Fibroblast of gingiva (primary cell): ENCODE measurements at regions not wholly inside any gene's neighbourhood (a gene's known extent, or its start where the extent isn't known, plus 50 kb on each side); places are given as distances from the start of the nearest gene placed in this dataset.
"Not testable (repeated sequence)": the region's sequence is repeated elsewhere in the genome, so short reads cannot be mapped to it uniquely, and the experiment has no call there.

Source experiments
- DNase-seq: peaks from one replicate; pipeline ENCODE4 v3.0.0-alpha.2; 2011; ENCODE audit warnings: low read depth

- no peak for DNase-seq
Observed at GRCh38 chr10:28391283-28391682, 88.4 kb upstream of the MPP7 start.

- DNase-seq, result peak; percentile 49
Observed at GRCh38 chr10:28393956-28394568, 91.2 kb upstream of the MPP7 start.

- peak; percentile 78 for DNase-seq
Observed at GRCh38 chr10:28396331-28396730, 93.5 kb upstream of the MPP7 start.

GRCh38 chr10:28397229-28397628 lies 94.4 kb upstream of the MPP7 start:
- DNase-seq, result no peak

DNA sequence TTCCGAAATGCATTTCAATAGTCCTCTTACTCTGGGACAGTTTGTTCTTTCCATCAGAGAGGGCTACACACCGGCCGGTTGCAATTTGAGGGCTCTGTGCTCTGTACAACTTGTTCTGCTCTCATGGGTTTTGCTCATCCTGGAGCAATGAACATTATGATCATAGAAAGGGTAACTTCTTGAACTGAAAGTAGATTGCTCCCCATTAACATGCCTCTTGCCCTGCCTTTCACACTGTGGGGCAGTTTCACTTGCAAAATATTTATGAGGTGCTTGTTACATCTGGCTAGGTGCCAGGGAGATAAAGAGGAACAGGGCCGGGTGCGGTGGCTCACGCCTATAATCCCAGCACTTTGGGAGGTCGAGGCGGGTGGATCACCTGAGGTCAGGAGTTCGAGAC lies 97.3 kb upstream of the MPP7 start:
- no peak for DNase-seq

DNA sequence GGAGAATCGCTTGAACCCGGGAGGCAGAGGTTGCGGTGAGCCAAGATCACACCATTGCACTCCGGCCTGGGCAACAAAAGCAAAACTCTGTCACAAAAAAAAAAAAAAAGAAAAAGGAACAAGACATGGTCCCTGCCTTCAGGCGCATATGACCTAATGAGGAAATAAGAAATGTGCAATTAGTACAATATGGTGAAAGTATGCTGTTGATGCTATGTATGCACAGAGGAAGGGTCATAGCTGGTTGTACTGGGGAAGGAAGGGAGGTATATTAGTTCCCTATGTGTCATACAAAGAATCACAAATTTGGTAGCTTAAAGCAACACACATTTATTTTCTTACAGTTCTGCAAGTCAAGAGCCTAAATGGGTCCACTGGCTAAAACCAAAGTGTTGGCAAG lies 97.8 kb upstream of the MPP7 start:
- DNase-seq, result no peak

DNA sequence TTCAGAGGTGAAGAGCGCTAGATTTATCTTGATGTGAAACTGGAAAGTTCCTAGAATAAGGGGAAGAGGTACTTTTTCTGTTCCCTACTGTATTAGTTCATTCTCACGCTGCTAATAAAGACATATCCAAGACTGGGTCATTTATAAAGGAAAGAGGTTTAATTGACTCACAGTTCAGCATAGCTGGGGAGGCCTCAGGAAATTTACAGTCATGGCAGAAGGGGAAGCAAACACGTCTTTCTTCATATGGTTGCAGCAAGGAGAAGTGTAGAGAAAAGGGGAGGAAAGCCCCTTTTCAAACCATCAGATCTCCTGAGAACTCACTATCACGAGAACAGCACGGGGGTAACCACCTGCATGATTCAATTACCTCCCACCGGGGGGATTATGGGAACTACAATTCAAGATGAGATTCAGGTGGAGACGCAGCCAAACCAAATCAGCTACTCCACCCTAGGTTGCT lies 99.8 kb upstream of the MPP7 start:
- not testable (repeated sequence) for DNase-seq

DNA sequence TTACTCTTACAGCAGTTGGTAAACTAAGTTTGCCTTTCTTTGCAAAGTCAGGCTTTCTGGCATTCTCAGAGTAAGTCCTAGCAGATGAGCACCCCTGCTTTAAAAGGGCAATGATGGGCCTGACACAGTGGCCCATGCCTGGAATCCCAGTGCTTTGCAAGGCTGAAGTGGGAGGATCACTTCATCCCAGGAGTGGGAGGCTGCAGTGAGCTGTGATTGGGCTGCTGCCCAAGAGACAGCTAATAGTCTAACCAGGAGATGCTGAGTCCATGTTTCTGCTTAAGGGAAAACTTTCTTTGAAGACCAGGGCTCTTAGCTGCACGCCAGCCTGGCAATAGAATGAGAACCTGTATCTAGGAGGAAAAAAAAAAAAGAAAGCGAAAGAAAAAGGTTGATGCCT lies 100.2 kb upstream of the MPP7 start:
- no peak for DNase-seq

- DNase-seq, result no peak
Observed at GRCh38 chr10:28408237-28408777, 105.4 kb upstream of the MPP7 start.

DNA sequence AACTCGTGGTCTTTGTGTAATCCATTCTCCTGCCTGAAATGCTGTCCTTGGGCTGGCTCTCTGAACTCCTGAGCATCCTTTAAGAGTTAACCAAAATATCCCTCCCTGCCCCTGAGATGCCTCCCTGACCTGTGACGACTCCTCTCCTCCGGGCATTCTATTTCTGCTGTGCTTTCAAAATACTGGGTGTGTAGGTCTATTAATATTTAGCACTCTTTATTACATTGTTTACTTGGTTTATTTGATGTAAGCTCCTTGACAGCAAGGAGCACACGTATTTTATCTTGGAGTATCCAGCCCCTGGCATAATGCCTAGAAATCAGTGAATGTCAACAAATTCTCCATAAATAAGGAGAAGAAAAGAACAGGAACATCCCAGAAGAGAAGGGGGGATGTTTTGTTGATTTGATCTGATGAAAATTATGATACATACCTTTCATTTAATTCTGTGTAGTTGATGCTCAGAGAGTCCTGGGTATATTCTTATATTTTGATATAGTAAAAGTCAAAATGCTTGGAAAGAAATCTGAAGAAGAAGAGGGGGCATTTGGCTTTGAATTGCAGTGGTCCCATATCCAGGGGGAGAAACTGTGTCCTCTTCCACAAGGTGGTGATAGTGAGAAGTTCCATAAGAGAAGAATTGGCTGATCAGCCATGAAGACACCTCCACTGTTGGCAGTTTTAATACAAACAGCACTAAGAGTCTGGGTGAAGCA lies 107.7 kb upstream of the MPP7 start:
- DNase-seq, result no peak

GRCh38 chr10:28411136-28411460 lies 108.2 kb upstream of the MPP7 start:
- DNase-seq, result no peak

- DNase-seq, result no peak
Observed at GRCh38 chr10:28411648-28412047, 108.8 kb upstream of the MPP7 start.

GRCh38 chr10:28418069-28418468 lies 114.8 kb upstream of the WAC start:
- no peak for DNase-seq

- no peak for DNase-seq
Observed at GRCh38 chr10:28425422-28425821, 107.5 kb upstream of the WAC start.

- DNase-seq, result no peak
Observed at GRCh38 chr10:28426392-28427159, 106.3 kb upstream of the WAC start.

- DNase-seq, result no peak
Observed at GRCh38 chr10:28427376-28427775, 105.5 kb upstream of the WAC start.

GRCh38 chr10:28429045-28429444 lies 103.9 kb upstream of the WAC start:
- DNase-seq, result no peak

- DNase-seq, result peak; percentile 2
Observed at GRCh38 chr10:28429573-28430216, 103.2 kb upstream of the WAC start.

DNA sequence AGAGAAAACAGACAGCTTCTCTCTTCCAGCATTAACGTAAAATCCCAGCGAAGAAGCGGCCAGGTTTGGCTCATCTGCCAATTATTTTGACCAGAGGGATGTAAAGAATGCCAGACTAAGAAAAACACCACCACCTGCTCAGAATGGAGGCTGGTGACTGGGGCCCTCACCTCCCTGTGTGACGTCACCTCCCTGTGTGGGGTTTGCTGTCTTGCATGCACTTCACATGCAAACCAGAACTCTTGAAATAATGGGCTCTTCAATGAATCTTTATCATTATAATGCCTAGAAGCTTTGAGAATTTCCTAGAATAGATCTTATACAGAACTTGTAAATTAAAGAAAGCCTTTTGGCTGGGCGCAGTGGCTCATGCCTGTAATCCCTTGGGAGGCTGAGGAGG lies 101.8 kb upstream of the WAC start:
- no peak for DNase-seq

GRCh38 chr10:28432210-28432676 lies 100.7 kb upstream of the WAC start:
- DNase-seq, result peak; percentile 62

- DNase-seq, result no peak
Observed at GRCh38 chr10:28434063-28434462, 98.9 kb upstream of the WAC start.

DNA sequence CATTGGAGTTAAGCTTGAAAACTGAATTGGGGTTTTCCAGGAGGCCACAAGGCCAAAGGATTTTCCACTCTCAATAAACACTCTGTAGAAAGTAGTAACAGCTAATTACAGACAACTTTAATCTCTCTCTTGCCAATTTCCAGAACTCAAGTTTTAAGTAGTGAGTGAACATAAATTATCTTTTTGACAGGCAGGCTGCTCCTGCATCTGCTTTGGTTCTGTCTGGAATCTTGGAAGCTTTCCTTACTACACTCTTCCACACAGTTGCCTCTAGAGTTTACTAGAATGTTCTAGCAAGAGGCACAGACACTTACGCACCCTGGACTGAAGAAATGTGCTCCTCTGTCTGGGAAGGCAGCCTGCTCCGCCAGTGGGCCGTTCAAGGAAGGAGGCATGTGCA lies 90.5 kb upstream of the WAC start:
- no peak for DNase-seq
